Tibial nerve (tissue), 3 donors: ENCODE measurements at regions not wholly inside any gene's neighbourhood (a gene's known extent, or its start where the extent isn't known, plus 50 kb on each side); places are given as distances from the start of the nearest gene placed in this dataset.

Experiments
- CTCF ChIP-seq, 5 experiments: fragments of 200-600 bp in 3 of 5; fragments of 450-650 bp in 2 of 5; sonication (generic) in 3 of 5; IDR thresholded peaks; one replicate each; pipeline ENCODE4 v1.5.1; 2016 to 2019; ENCODE audit warnings: antibody characterized with exemption in 5 of 5, mild to moderate bottlenecking in 3 of 5, moderate library complexity in 2 of 5
- POLR2A ChIP-seq, 2 donors: fragments of 450-650 bp; IDR thresholded peaks; one replicate each; pipeline ENCODE4 v1.6.1; 2017; ENCODE audit warnings: antibody characterized with exemption in 2 of 2, mild to moderate bottlenecking in 2 of 2, moderate library complexity in 2 of 2

GRCh38 chr5:111645303-111645838 lies 111.6 kb downstream of the NREP start:
- no peak for TF ChIP-seq CTCF (IDR thresholded peaks at IDR 0.05)
- no peak for TF ChIP-seq POLR2A (IDR thresholded peaks at IDR 0.05)
